Lower leg skin (tissue), 3 donors: ENCODE measurements at regions not wholly inside any gene's neighbourhood (a gene's known extent, or its start where the extent isn't known, plus 50 kb on each side); places are given as distances from the start of the nearest gene placed in this dataset.

Experiments used
- CTCF ChIP-seq, 3 donors: fragments of 450-650 bp; IDR thresholded peaks; one replicate each; pipeline ENCODE4 v1.5.1; 2016; ENCODE audit warnings: antibody characterized with exemption in 3 of 3, mild to moderate bottlenecking in 3 of 3, moderate library complexity in 2 of 3
- POLR2A ChIP-seq, 2 donors: fragments of 450-650 bp; IDR thresholded peaks; one replicate each; pipeline ENCODE4 v1.6.1; 2016 to 2017; ENCODE audit warnings: antibody characterized with exemption in 2 of 2, mild to moderate bottlenecking in 1 of 2, moderate library complexity in 1 of 2

- TF ChIP-seq CTCF (IDR thresholded peaks at IDR 0.05) (no peak), POLR2A (IDR thresholded peaks at IDR 0.05) (no peak)
These were observed 107.7 kb upstream of the EEPD1 start for GRCh38 chr7:36045326-36045725.
